Peyer's patch (tissue), 4 donors: ENCODE measurements at regions not wholly inside any gene's neighbourhood (a gene's known extent, or its start where the extent isn't known, plus 50 kb on each side); places are given as distances from the start of the nearest gene placed in this dataset.

ENCODE experiments used
- DNase-seq, 3 donors: peaks; one replicate each; pipeline ENCODE4 v3.0.0-alpha.2; 2017 to 2019
- H3K27ac ChIP-seq, 4 donors: fragments of 200-600 bp; sonication (generic); one replicate each; pipeline ENCODE4 v1.5.1; 2016 to 2019
- H3K27me3 ChIP-seq, 2 donors: fragments of 200-600 bp; sonication (generic); one replicate each; pipeline ENCODE4 v1.5.1; 2019
- H3K36me3 ChIP-seq, 3 donors: fragments of 200-600 bp; sonication (generic); one replicate each; pipeline ENCODE4 v1.5.1; 2016 to 2019
- H3K4me1 ChIP-seq, 4 donors: fragments of 200-600 bp; sonication (generic); one replicate each; pipeline ENCODE4 v1.5.1; 2016 to 2019
- H3K4me3 ChIP-seq, 4 donors: fragments of 200-600 bp; sonication (generic); 1 replicate in 3 of 4; 2 replicates in 1 of 4; pipeline ENCODE4 v1.5.1; 2016 to 2019; ENCODE audit warnings: mild to moderate bottlenecking in 1 of 4
- H3K9me3 ChIP-seq, 4 donors: fragments of 200-600 bp; sonication (generic); one replicate each; pipeline ENCODE4 v1.5.1; 2016 to 2019; ENCODE audit warnings: mild to moderate bottlenecking in 1 of 4
- CTCF ChIP-seq, 6 experiments: fragments of 450-650 bp in 4 of 6; fragments of 200-600 bp in 2 of 6; sonication (generic) in 1 of 6; IDR thresholded peaks; one replicate each; pipeline ENCODE4 v1.5.1; 2017 to 2019; ENCODE audit warnings: antibody characterized with exemption in 6 of 6, mild to moderate bottlenecking in 3 of 6, moderate library complexity in 1 of 6
- POLR2A ChIP-seq, 2 donors: fragments of 450-650 bp; IDR thresholded peaks; one replicate each; pipeline ENCODE4 v1.5.1; 2017; ENCODE audit warnings: antibody characterized with exemption in 2 of 2, mild to moderate bottlenecking in 2 of 2, moderate library complexity in 2 of 2

GRCh38 chr7:86970986-86971385, 88.5 kb downstream of the ELAPOR2 start:
- TF ChIP-seq CTCF (IDR thresholded peaks at IDR 0.05) (no peak), POLR2A (IDR thresholded peaks at IDR 0.05) (no peak)
- no peak for DNase-seq
- H3K36me3 ChIP-seq = no peaks in the 10 kb centered on the region
- H3K27ac ChIP-seq = no peak overlapping the region
- H3K4me3 ChIP-seq = no peak overlapping the region
- no peaks in the 10 kb centered on the region for H3K9me3 ChIP-seq
- no peaks in the 10 kb centered on the region for H3K27me3 ChIP-seq
- H3K4me1 ChIP-seq = no peaks in the 10 kb centered on the region

- no peak overlapping the region for H3K4me3 ChIP-seq
- TF ChIP-seq CTCF (IDR thresholded peaks at IDR 0.05) (no peak), POLR2A (IDR thresholded peaks at IDR 0.05) (no peak)
- H3K4me1 ChIP-seq = no peaks in the 10 kb centered on the region
- no peak for DNase-seq
- H3K9me3 ChIP-seq = no peaks in the 10 kb centered on the region
- no peaks in the 10 kb centered on the region for H3K36me3 ChIP-seq
- no peaks in the 10 kb centered on the region for H3K27me3 ChIP-seq
- no peak overlapping the region for H3K27ac ChIP-seq
Observed at GRCh38 chr7:86970547-86970946, 88.9 kb downstream of the ELAPOR2 start.

- no peaks in the 10 kb centered on the region for H3K27me3 ChIP-seq
- H3K36me3 ChIP-seq = no peaks in the 10 kb centered on the region
- DNase-seq = no peak
- TF ChIP-seq POLR2A (IDR thresholded peaks at IDR 0.05) (no peak), CTCF (IDR thresholded peaks at IDR 0.05) (no peak)
- H3K9me3 ChIP-seq = no peaks in the 10 kb centered on the region
- H3K4me3 ChIP-seq = no peak overlapping the region
- no peak overlapping the region for H3K27ac ChIP-seq
- no peaks in the 10 kb centered on the region for H3K4me1 ChIP-seq
Observed at GRCh38 chr7:86969865-86970264, 89.6 kb downstream of the ELAPOR2 start.

- H3K27me3 ChIP-seq = no peaks in the 10 kb centered on the region
- no peak overlapping the region for H3K27ac ChIP-seq
- no peak for DNase-seq
- H3K9me3 ChIP-seq = no peaks in the 10 kb centered on the region
- no peaks in the 10 kb centered on the region for H3K4me1 ChIP-seq
- no peak for TF ChIP-seq POLR2A (IDR thresholded peaks at IDR 0.05)
- no peak overlapping the region for H3K4me3 ChIP-seq
- no peaks in the 10 kb centered on the region for H3K36me3 ChIP-seq
Observed at GRCh38 chr7:86968618-86969017, 90.8 kb downstream of the ELAPOR2 start.

- no peaks in the 10 kb centered on the region for H3K4me1 ChIP-seq
- no peaks in the 10 kb centered on the region for H3K36me3 ChIP-seq
- no peak overlapping the region for H3K4me3 ChIP-seq
- DNase-seq = no peak
- no peaks in the 10 kb centered on the region for H3K9me3 ChIP-seq
- TF ChIP-seq CTCF (IDR thresholded peaks at IDR 0.05) = no peak
- TF ChIP-seq POLR2A (IDR thresholded peaks at IDR 0.05) = no peak
- no peaks in the 10 kb centered on the region for H3K27me3 ChIP-seq
- no peak overlapping the region for H3K27ac ChIP-seq
Observed at GRCh38 chr7:86966916-86967315, 92.5 kb downstream of the ELAPOR2 start.

GRCh38 chr7:86965727-86966120, 93.7 kb downstream of the ELAPOR2 start:
- Histone ChIP-seq H3K4me1 (no peaks in the 10 kb centered on the region), H3K36me3 (no peaks in the 10 kb centered on the region), H3K27ac (no peak overlapping the region), H3K4me3 (no peak overlapping the region), H3K27me3 (no peaks in the 10 kb centered on the region), H3K9me3 (no peaks in the 10 kb centered on the region)
- no peak for TF ChIP-seq POLR2A (IDR thresholded peaks at IDR 0.05)
- no peak for TF ChIP-seq CTCF (IDR thresholded peaks at IDR 0.05)
- DNase-seq = no peak
